22Rv1 (cell line): ENCODE measurements at regions not wholly inside any gene's neighbourhood (a gene's known extent, or its start where the extent isn't known, plus 50 kb on each side); places are given as distances from the start of the nearest gene placed in this dataset.

Source experiments
- CTCF ChIP-seq: fragments of 450-650 bp; IDR thresholded peaks from 2 replicates; pipeline ENCODE4 v1.5.1; 2017; ENCODE audit warnings: mild to moderate bottlenecking
- ZFX ChIP-seq: fragments of 450-650 bp; IDR thresholded peaks from 2 replicates; pipeline ENCODE4 v1.6.1; 2017; ENCODE audit warnings: antibody characterized with exemption, borderline replicate concordance

GRCh38 chr4:10810411-10810810 lies 125.8 kb upstream of the CLNK start:
- TF ChIP-seq CTCF: no peak
- TF ChIP-seq ZFX: no peak
